GM19351 (cell line): ENCODE measurements at regions not wholly inside any gene's neighbourhood (a gene's known extent, or its start where the extent isn't known, plus 50 kb on each side); places are given as distances from the start of the nearest gene placed in this dataset.

Experiments used
- ATAC-seq: cut with Tn5 transposase; IDR thresholded peaks from one replicate; pipeline ENCODE4 v1.9.1; 2021; ENCODE audit warnings: mild to moderate bottlenecking, moderate library complexity; ENCODE audit not compliant: unreplicated experiment

- ATAC-seq = no peak
These were observed 375.6 kb upstream of the IMPG1 start for GRCh38 chr6:76448109-76448508.

- ATAC-seq = no peak
These were observed 369.4 kb upstream of the IMPG1 start for GRCh38 chr6:76441875-76442274.

- no peak for ATAC-seq
These were observed 367.3 kb upstream of the IMPG1 start for GRCh38 chr6:76439811-76440210.

GRCh38 chr6:76438768-76439167 lies 366.3 kb upstream of the IMPG1 start:
- no peak for ATAC-seq

GRCh38 chr6:76435174-76435573 lies 362.7 kb upstream of the IMPG1 start:
- ATAC-seq = no peak

- ATAC-seq = no peak
These were observed 350.2 kb upstream of the IMPG1 start for GRCh38 chr6:76422511-76423213.

GRCh38 chr6:76420094-76420493 lies 347.6 kb upstream of the IMPG1 start:
- no peak for ATAC-seq

GRCh38 chr6:76418560-76419223 lies 346.2 kb upstream of the IMPG1 start:
- ATAC-seq = no peak

GRCh38 chr6:76416821-76417605 lies 344.6 kb upstream of the IMPG1 start:
- no peak for ATAC-seq

- ATAC-seq = no peak
These were observed 330.6 kb upstream of the IMPG1 start for GRCh38 chr6:76403064-76403463.

- no peak for ATAC-seq
These were observed 325.5 kb upstream of the IMPG1 start for GRCh38 chr6:76397966-76398365.

- ATAC-seq = no peak
These were observed 309.7 kb upstream of the IMPG1 start for GRCh38 chr6:76382201-76382600.

GRCh38 chr6:76381612-76382011 lies 309.1 kb upstream of the IMPG1 start:
- no peak for ATAC-seq

- no peak for ATAC-seq
These were observed 278.8 kb upstream of the IMPG1 start for GRCh38 chr6:76351275-76351674.

- ATAC-seq = no peak
These were observed 275.1 kb upstream of the IMPG1 start for GRCh38 chr6:76347539-76347938.

GRCh38 chr6:76342611-76343160 lies 270.2 kb upstream of the IMPG1 start:
- ATAC-seq = no peak

GRCh38 chr6:76330031-76330430 lies 257.6 kb upstream of the IMPG1 start:
- ATAC-seq = no peak

GRCh38 chr6:76326871-76327270 lies 254.4 kb upstream of the IMPG1 start:
- no peak for ATAC-seq
